ENCODE measurements at regions not wholly inside any gene's neighbourhood (a gene's known extent, or its start where the extent isn't known, plus 50 kb on each side); places are given as distances from the start of the nearest gene placed in this dataset.

DNA sequence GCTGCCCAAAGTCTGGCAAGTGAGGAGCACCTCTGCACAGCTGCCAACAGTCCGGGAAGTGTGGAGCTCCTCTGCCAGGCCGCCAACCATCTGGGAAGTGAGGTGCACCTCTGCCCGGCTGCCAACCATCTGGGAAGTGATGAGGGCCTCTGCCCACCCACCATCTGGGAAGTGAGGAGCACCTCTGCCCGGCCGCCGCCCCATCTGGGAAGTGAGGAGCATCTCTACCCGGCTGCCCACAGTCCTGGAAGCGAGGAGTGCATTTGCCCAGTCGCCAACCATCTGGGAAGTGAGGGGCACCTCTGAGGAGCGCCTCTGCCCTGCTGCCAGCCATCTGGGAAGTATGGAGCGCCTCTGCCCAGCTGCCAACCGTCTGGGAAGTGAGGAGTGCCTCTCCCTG lies 893.7 kb downstream of the TYW1 start:
- no peak for TF ChIP-seq POLR2A (IDR thresholded peaks at IDR 0.05)
- TF ChIP-seq, protein P1, sequence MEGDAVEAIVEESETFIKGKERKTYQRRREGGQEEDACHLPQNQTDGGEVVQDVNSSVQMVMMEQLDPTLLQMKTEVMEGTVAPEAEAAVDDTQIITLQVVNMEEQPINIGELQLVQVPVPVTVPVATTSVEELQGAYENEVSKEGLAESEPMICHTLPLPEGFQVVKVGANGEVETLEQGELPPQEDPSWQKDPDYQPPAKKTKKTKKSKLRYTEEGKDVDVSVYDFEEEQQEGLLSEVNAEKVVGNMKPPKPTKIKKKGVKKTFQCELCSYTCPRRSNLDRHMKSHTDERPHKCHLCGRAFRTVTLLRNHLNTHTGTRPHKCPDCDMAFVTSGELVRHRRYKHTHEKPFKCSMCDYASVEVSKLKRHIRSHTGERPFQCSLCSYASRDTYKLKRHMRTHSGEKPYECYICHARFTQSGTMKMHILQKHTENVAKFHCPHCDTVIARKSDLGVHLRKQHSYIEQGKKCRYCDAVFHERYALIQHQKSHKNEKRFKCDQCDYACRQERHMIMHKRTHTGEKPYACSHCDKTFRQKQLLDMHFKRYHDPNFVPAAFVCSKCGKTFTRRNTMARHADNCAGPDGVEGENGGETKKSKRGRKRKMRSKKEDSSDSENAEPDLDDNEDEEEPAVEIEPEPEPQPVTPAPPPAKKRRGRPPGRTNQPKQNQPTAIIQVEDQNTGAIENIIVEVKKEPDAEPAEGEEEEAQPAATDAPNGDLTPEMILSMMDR (IDR thresholded peaks at IDR 0.05), result no peak
- TF ChIP-seq EP300 (IDR thresholded peaks at IDR 0.05), result no peak

Measured in ovary (tissue), 3 donors.